Tibial nerve (tissue), 3 donors: ENCODE measurements at regions not wholly inside any gene's neighbourhood (a gene's known extent, or its start where the extent isn't known, plus 50 kb on each side); places are given as distances from the start of the nearest gene placed in this dataset.

Experiments
- CTCF ChIP-seq, 5 experiments: fragments of 200-600 bp in 3 of 5; fragments of 450-650 bp in 2 of 5; sonication (generic) in 3 of 5; IDR thresholded peaks; one replicate each; pipeline ENCODE4 v1.5.1; 2016 to 2019; ENCODE audit warnings: antibody characterized with exemption in 5 of 5, mild to moderate bottlenecking in 3 of 5, moderate library complexity in 2 of 5
- POLR2A ChIP-seq, 2 donors: fragments of 450-650 bp; IDR thresholded peaks; one replicate each; pipeline ENCODE4 v1.6.1; 2017; ENCODE audit warnings: antibody characterized with exemption in 2 of 2, mild to moderate bottlenecking in 2 of 2, moderate library complexity in 2 of 2

DNA sequence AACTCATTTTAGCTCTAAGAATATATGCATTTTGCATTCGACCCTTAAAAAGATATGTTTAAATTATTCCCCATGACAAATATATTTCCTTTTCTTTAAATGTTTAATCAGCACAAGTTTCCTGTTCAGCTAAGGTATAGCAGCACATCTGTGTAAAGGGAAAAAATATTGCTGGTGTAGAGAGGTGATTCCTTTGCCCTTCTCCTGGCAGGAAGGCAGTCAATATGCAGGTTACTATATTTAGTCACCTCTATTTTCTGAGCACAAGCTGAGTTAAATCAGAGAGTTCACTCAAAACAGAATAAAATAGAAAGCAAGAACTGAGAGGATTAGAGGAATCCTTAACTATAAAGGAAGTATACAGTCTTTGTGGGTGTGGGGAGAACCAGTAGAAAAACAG, 274.4 kb upstream of the PCSK5 start:
- no peak for TF ChIP-seq CTCF (IDR thresholded peaks at IDR 0.05)
- TF ChIP-seq POLR2A (IDR thresholded peaks at IDR 0.05), result no peak
